ENCODE measurements at regions not wholly inside any gene's neighbourhood (a gene's known extent, or its start where the extent isn't known, plus 50 kb on each side); places are given as distances from the start of the nearest gene placed in this dataset.

- no peaks in the 10 kb centered on the region for H3K36me3 ChIP-seq (ENCODE audit: control insufficient read depth, insufficient read depth, low read length)
- ChIA-PET POLR2A (no interaction called here), CTCF (no interaction called here)
- DNase-seq, result no peak
- H3K4me3 ChIP-seq (ENCODE audit: low read depth, low read length), result no peak overlapping the region
- no peak overlapping the region for H3K4me3 Mint-ChIP-seq (ENCODE audit: unreplicated experiment)
- no peaks in the 10 kb centered on the region for H3K36me3 Mint-ChIP-seq (ENCODE audit: insufficient read depth, unreplicated experiment)
- no peaks in the 10 kb centered on the region for H3K9me3 ChIP-seq
- TF ChIP-seq, protein P1, sequence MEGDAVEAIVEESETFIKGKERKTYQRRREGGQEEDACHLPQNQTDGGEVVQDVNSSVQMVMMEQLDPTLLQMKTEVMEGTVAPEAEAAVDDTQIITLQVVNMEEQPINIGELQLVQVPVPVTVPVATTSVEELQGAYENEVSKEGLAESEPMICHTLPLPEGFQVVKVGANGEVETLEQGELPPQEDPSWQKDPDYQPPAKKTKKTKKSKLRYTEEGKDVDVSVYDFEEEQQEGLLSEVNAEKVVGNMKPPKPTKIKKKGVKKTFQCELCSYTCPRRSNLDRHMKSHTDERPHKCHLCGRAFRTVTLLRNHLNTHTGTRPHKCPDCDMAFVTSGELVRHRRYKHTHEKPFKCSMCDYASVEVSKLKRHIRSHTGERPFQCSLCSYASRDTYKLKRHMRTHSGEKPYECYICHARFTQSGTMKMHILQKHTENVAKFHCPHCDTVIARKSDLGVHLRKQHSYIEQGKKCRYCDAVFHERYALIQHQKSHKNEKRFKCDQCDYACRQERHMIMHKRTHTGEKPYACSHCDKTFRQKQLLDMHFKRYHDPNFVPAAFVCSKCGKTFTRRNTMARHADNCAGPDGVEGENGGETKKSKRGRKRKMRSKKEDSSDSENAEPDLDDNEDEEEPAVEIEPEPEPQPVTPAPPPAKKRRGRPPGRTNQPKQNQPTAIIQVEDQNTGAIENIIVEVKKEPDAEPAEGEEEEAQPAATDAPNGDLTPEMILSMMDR (IDR thresholded peaks at IDR 0.05; ENCODE audit: insufficient read depth in 1 of 2, low read depth in 1 of 2, low read length in 1 of 2, severe bottlenecking in 1 of 2, unreplicated experiment in 1 of 2), result no peak
- intact Hi-C loops (cut with micrococcal nuclease; ENCODE audit: unreplicated experiment), result no loop called here
- H3K4me1 ChIP-seq, result no peaks in the 10 kb centered on the region
- H3K27me3 Mint-ChIP-seq (ENCODE audit: insufficient read depth, unreplicated experiment), result no peaks in the 10 kb centered on the region
- no TSS peak for BruUV-seq (replicated peaks)
- H3K27me3 ChIP-seq (replicated peaks; ENCODE audit: control insufficient read depth, insufficient read depth, low read length), result no peaks in the 10 kb centered on the region
- no peaks in the 10 kb centered on the region for H3K9me3 Mint-ChIP-seq (ENCODE audit: unreplicated experiment)
- no peaks in the 10 kb centered on the region for H3K4me1 Mint-ChIP-seq (ENCODE audit: low read depth, unreplicated experiment)
- no peak overlapping the region for H3K27ac Mint-ChIP-seq (ENCODE audit: unreplicated experiment)
Observed at GRCh38 chr6:14852375-14852774, 393.5 kb upstream of the JARID2 start.

- intact Hi-C loops (cut with micrococcal nuclease; ENCODE audit: unreplicated experiment), result no loop called here
- H3K4me1 ChIP-seq, result no peaks in the 10 kb centered on the region
- H3K9me3 Mint-ChIP-seq (ENCODE audit: unreplicated experiment), result no peaks in the 10 kb centered on the region
- CTCF ChIA-PET, result interaction anchor here (0.6 kb wide), 1 partner anchor 1291 kb away, joined by 3 read pairs; no protein-coding TSS in a partner anchor
- TF ChIP-seq, protein P1 (IDR thresholded peaks at IDR 0.05; ENCODE audit: insufficient read depth in 1 of 2, low read depth in 1 of 2, low read length in 1 of 2, severe bottlenecking in 1 of 2, unreplicated experiment in 1 of 2), result no peak
- no peaks in the 10 kb centered on the region for H3K4me1 Mint-ChIP-seq (ENCODE audit: low read depth, unreplicated experiment)
- no peaks in the 10 kb centered on the region for H3K36me3 Mint-ChIP-seq (ENCODE audit: insufficient read depth, unreplicated experiment)
- no peaks in the 10 kb centered on the region for H3K27me3 Mint-ChIP-seq (ENCODE audit: insufficient read depth, unreplicated experiment)
- H3K36me3 ChIP-seq (ENCODE audit: control insufficient read depth, insufficient read depth, low read length), result no peaks in the 10 kb centered on the region
- BruUV-seq (replicated peaks), result no TSS peak
- DNase-seq, result no peak
- no peaks in the 10 kb centered on the region; the same call in 1 of the 2 replicates for H3K9me3 ChIP-seq
- H3K4me3 Mint-ChIP-seq (ENCODE audit: unreplicated experiment), result no peak overlapping the region
- H3K27ac Mint-ChIP-seq (ENCODE audit: unreplicated experiment), result no peak overlapping the region
- POLR2A ChIA-PET, result no interaction called here
- no peak overlapping the region for H3K4me3 ChIP-seq (ENCODE audit: low read depth, low read length)
- H3K27me3 ChIP-seq (replicated peaks; ENCODE audit: control insufficient read depth, insufficient read depth, low read length), result no peaks in the 10 kb centered on the region
Observed at GRCh38 chr6:14856177-14856576, 389.7 kb upstream of the JARID2 start.

DNA sequence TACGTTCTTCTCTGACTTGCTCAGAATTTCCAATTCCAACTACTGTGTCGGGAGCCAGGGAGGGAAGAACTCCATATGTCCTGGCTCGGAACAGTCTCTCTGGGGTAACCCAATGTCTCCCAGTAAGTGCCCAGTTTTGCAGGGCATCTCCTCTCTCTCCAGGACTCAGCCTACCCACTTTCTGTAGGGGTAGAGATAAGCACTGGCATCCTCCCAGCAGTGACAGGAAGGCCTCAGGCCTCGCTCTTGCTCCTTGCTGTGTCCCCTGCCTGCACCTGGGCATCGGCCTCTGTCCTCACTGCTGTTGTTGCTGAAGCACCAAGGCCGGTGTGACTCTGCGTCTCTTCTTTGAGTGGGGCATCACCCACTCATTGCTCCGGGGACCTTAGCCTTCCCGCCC is 388.9 kb upstream of the JARID2 start:
- H3K4me3 ChIP-seq (ENCODE audit: low read depth, low read length), result no peak overlapping the region
- CTCF ChIA-PET, result no interaction called here
- Mint-ChIP-seq H3K4me1 (ENCODE audit: low read depth, unreplicated experiment) (no peaks in the 10 kb centered on the region), H3K4me3 (ENCODE audit: unreplicated experiment) (no peak overlapping the region), H3K27ac (ENCODE audit: unreplicated experiment) (no peak overlapping the region), H3K27me3 (ENCODE audit: insufficient read depth, unreplicated experiment) (no peaks in the 10 kb centered on the region), H3K9me3 (ENCODE audit: unreplicated experiment) (no peaks in the 10 kb centered on the region), H3K36me3 (ENCODE audit: insufficient read depth, unreplicated experiment) (no peaks in the 10 kb centered on the region)
- no peaks in the 10 kb centered on the region; the same call in 1 of the 2 replicates for H3K9me3 ChIP-seq
- H3K36me3 ChIP-seq (ENCODE audit: control insufficient read depth, insufficient read depth, low read length), result no peaks in the 10 kb centered on the region
- TF ChIP-seq, protein P1 (IDR thresholded peaks at IDR 0.05; ENCODE audit: insufficient read depth in 1 of 2, low read depth in 1 of 2, low read length in 1 of 2, severe bottlenecking in 1 of 2, unreplicated experiment in 1 of 2), result no peak
- BruUV-seq (replicated peaks), result no TSS peak
- H3K27me3 ChIP-seq (replicated peaks; ENCODE audit: control insufficient read depth, insufficient read depth, low read length), result no peaks in the 10 kb centered on the region
- DNase-seq, result no peak
- intact Hi-C loops (cut with micrococcal nuclease; ENCODE audit: unreplicated experiment), result no loop called here
- no peaks in the 10 kb centered on the region for H3K4me1 ChIP-seq
- POLR2A ChIA-PET, result no interaction called here

Data from Caco-2 (cell line).